Stimulated activated CD8-positive, alpha-beta memory T cell treated with anti-CD3 and anti-CD28 coated beads, Interleukin-2, amount 100 ng/mL, for 48 hours (primary cell): ENCODE measurements at regions not wholly inside any gene's neighbourhood (a gene's known extent, or its start where the extent isn't known, plus 50 kb on each side); places are given as distances from the start of the nearest gene placed in this dataset.

Source experiments
- DNase-seq, 2 donors: peaks; one replicate each; pipeline ENCODE4 v3.0.0-alpha.2; 2020; ENCODE audit warnings: low read depth in 2 of 2

- no peak for DNase-seq
Observed at GRCh38 chr20:48358176-48359054, 469.4 kb downstream of the PREX1 start.

DNA sequence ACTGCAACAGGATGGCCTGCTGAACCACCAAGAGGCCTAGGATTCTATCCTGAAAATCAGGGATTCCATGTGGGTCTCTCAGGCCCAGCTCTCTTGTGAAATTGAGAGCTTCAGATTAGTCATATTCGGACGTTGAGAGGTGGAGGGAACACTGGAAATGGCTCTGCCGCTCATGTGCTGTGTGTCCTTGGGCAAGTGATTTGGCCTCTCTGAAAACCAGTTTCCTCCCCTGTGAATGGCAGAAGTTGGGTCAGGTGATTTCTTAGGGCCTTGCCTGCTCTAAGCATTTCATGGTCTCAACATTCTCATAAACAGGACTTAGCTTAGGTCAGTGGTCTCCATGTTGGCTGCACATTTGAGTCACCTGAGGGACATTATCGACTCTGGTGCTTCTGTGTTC lies 470.1 kb downstream of the PREX1 start:
- DNase-seq, result no peak

DNA sequence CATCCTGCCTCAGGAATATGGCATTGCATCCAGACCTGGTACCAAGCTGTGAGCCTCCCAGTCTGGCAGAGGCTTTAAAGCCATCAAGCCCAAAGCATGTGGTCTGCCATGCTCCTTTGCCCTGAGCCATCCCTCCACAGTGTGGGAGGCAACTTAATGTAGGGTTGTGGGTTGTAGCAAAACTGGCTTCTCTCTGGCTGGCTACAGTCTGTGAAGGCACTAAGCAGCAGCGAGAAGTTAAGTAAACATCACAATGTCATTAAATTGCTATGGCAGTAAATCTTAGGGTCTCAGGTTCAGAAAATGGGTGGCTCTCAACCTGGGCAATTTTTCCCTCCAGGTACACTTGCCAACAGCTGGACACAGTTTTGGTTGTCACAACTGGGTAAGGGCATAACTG lies 472.9 kb downstream of the PREX1 start:
- DNase-seq, result no peak

DNA sequence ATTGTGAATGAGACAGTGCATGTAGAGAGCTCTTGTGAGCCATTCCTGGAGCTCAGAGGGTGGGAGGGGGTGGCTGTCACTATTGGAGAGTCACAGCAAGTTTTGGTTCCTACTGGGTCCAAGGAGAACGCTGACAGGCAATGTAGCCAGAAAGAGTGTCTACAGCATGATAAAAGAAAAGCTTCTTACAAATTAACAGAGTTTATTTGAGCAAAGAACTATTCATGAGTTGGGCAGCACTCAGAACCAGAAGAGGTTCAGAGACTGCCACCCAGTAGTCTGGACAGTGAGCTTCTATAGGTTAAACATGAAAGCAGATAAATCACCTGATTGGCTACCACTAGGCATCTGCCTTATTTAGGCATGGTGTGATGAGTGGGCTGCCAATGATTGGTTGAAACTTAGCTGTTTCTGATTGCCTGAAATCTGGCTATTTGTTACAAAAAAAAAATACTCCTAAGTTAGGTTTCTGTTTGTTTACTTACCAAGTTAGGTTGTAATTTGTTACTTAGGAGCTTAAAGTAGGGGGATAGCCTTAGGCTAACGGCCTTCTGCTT lies 473.4 kb downstream of the PREX1 start:
- DNase-seq, result no peak

GRCh38 chr20:48352628-48353027 lies 475.2 kb downstream of the PREX1 start:
- DNase-seq, result no peak

DNA sequence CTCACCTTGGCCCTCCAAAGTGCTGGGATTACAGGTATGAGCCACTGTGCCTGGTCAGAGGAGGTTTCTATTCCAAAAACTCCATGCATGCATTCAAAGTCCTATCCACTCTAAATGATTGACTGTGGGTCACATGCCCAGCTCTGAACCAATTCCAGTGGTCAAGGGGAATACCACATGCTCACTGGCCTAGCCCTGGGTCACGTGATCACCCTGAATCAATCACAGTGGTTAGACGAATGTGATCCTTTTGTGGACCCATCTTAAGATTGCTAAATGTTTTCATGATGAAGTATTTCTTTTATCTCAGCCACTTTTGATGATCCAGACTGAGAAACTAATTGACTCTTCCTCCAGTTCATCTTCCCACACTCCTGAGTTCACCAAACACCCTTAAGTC lies 475.8 kb downstream of the PREX1 start:
- no peak for DNase-seq

- DNase-seq, result no peak
Observed at GRCh38 chr20:48350313-48350988, 477.3 kb downstream of the PREX1 start.

GRCh38 chr20:48349656-48350055 lies 478.1 kb downstream of the PREX1 start:
- DNase-seq, result no peak

DNA sequence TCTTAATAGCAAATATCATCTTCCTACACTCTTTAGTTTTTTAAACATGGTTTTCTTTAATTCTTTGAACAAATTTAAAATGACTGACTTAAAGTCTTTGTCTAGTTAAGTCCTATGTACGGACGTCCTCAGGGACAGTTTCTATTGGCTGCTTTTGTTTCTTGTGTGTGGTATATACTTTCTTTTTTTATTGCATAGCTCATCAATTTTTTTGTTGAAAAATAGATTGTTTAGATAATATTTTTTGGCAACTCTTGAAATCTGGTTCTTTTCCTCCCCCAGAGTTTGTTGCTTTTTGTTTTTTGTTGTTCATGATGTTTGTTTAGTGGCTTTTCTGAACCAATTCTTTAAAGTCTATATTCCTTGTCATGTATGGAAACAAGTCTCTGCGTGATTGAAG lies 479.8 kb downstream of the PREX1 start:
- DNase-seq, result no peak

GRCh38 chr20:48342822-48343513 lies 484.8 kb downstream of the PREX1 start:
- DNase-seq, result no peak

DNA sequence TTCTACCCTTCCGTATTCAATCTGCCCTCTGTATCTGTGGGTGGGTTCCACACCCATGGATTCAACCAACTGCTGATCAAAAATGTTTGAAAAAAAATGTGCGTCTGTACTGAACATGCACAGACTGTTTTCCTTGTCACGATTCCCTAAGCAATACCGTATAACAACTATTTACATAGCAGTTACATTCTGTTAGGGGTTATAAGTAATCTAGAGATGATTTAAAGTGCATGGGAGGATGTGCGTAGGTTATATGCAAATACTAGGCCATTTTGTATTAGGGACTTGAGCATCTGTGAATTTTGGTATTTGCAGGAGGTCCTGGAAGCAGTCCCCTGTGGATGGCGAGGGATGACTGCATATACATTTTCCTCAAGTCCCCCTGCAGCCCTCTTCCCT lies 486.9 kb downstream of the PREX1 start:
- DNase-seq, result no peak

GRCh38 chr20:48339986-48340882 lies 487.6 kb downstream of the PREX1 start:
- DNase-seq, result no peak

GRCh38 chr20:48339190-48339985 lies 488.4 kb downstream of the PREX1 start:
- no peak for DNase-seq

- DNase-seq, result no peak
Observed at GRCh38 chr20:48338717-48339116, 489.1 kb downstream of the PREX1 start.

- DNase-seq, result no peak
Observed at GRCh38 chr20:48336597-48336996, 491.2 kb downstream of the PREX1 start.

GRCh38 chr20:48335308-48336050 lies 492.3 kb downstream of the PREX1 start:
- DNase-seq, result no peak

- no peak for DNase-seq
Observed at GRCh38 chr20:48333707-48334106, 494.1 kb downstream of the PREX1 start.

DNA sequence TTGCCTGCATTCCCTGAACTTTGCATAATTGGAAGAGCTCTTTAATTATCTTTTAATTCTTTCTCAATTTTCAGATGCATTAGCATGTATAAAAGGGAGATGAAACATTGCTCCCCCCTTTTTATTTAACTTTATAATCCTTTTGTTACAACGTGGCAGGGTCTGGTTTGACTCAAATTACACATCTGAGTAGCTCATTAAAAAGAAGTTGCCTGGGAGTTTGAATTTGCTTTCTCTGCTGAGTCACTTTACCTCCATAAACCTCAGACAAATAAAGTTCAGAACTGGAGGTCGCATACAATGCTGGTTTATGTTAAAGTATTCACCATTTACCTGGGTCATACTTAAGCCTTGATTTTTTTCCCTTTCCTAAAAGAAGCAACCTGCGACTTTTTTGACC lies 495.2 kb downstream of the PREX1 start:
- no peak for DNase-seq

- no peak for DNase-seq
Observed at GRCh38 chr20:48331518-48332286, 496.1 kb downstream of the PREX1 start.
